DND-41 (cell line): ENCODE measurements at regions not wholly inside any gene's neighbourhood (a gene's known extent, or its start where the extent isn't known, plus 50 kb on each side); places are given as distances from the start of the nearest gene placed in this dataset.

ENCODE experiments used
- CTCF ChIP-seq: IDR thresholded peaks from 2 replicates; pipeline ENCODE4 v1.5.1; 2012; ENCODE audit warnings: borderline replicate concordance, low read length, moderate library complexity, mild to moderate bottlenecking; ENCODE audit not compliant: poor library complexity, severe bottlenecking; ENCODE audit errors: extremely low read depth
- EZH2 ChIP-seq: IDR thresholded peaks from 3 replicates; pipeline ENCODE4 v1.6.1; 2012; ENCODE audit warnings: borderline replicate concordance, low read depth, mild to moderate bottlenecking, moderate library complexity, low read length, inconsistent platforms; ENCODE audit not compliant: severe bottlenecking

- no peak for TF ChIP-seq CTCF
- no peak for TF ChIP-seq EZH2
Measured at GRCh38 chr7:96637522-96637921, 72.1 kb downstream of the SEM1 start.
